Effector memory CD8-positive, alpha-beta T cell (primary cell): ENCODE measurements at regions not wholly inside any gene's neighbourhood (a gene's known extent, or its start where the extent isn't known, plus 50 kb on each side); places are given as distances from the start of the nearest gene placed in this dataset.

ENCODE experiments used
- ATAC-seq: fragments of 150-1000 bp; cut with Tn5 transposase; replicated peaks from 2 replicates; pipeline ENCODE4 v1.10.0; 2021; ENCODE audit warnings: mild to moderate bottlenecking, moderate library complexity
- DNase-seq, 3 experiments: peaks; one replicate each; pipeline ENCODE4 v3.0.0; 2021
- H3K27ac Mint-ChIP-seq, 2 donors: one replicate each; pipeline ENCODE4 v1.8.0; 2022; ENCODE audit warnings: mild to moderate bottlenecking in 2 of 2, mixed read lengths in 2 of 2, moderate library complexity in 2 of 2
- H3K27me3 Mint-ChIP-seq, 2 donors: one replicate each; pipeline ENCODE4 v1.8.0; 2022; ENCODE audit warnings: mixed read lengths in 2 of 2
- H3K36me3 Mint-ChIP-seq: one replicate; pipeline ENCODE4 v1.8.0; 2022; ENCODE audit warnings: mild to moderate bottlenecking, moderate library complexity, mixed read lengths; ENCODE audit not compliant: insufficient read depth
- H3K4me1 Mint-ChIP-seq, 2 donors: one replicate each; pipeline ENCODE4 v1.8.0; 2022; ENCODE audit warnings: low read depth in 2 of 2, mixed read lengths in 2 of 2
- H3K4me3 Mint-ChIP-seq, 2 donors: one replicate each; pipeline ENCODE4 v1.8.0; 2022; ENCODE audit warnings: mild to moderate bottlenecking in 2 of 2, mixed read lengths in 2 of 2, moderate library complexity in 2 of 2
- H3K9me3 Mint-ChIP-seq, 2 donors: one replicate each; pipeline ENCODE4 v1.8.0; 2022; ENCODE audit warnings: mixed read lengths in 2 of 2

- ATAC-seq, result no peak
- no peaks in the 10 kb centered on the region for H3K4me1 Mint-ChIP-seq
- no peaks in the 10 kb centered on the region for H3K27me3 Mint-ChIP-seq
- H3K36me3 Mint-ChIP-seq, result no peaks in the 10 kb centered on the region
- H3K27ac Mint-ChIP-seq, result no peak overlapping the region
- H3K4me3 Mint-ChIP-seq, result no peak overlapping the region
- no peak for DNase-seq
- peaks cover 11 to 18% of the 10 kb centered on the region in 2 donors for H3K9me3 Mint-ChIP-seq
Observed at GRCh38 chr9:11962327-11962726, 730.9 kb upstream of the TYRP1 start.

- no peaks in the 10 kb centered on the region for H3K27me3 Mint-ChIP-seq
- no peak overlapping the region for H3K27ac Mint-ChIP-seq
- no peaks in the 10 kb centered on the region for H3K4me1 Mint-ChIP-seq
- H3K4me3 Mint-ChIP-seq, result no peak overlapping the region
- DNase-seq (no peak), ATAC-seq (no peak)
- no peaks in the 10 kb centered on the region for H3K36me3 Mint-ChIP-seq
- peaks cover 9 to 10% of the 10 kb centered on the region in 2 donors for H3K9me3 Mint-ChIP-seq
Observed at GRCh38 chr9:11966786-11967185, 726.4 kb upstream of the TYRP1 start.

GRCh38 chr9:11968631-11969030 lies 724.6 kb upstream of the TYRP1 start:
- Mint-ChIP-seq H3K9me3 (peaks cover 4% of the 10 kb centered on the region in 2 donors), H3K27me3 (no peaks in the 10 kb centered on the region), H3K4me3 (no peak overlapping the region), H3K36me3 (no peaks in the 10 kb centered on the region), H3K27ac (no peak overlapping the region), H3K4me1 (no peaks in the 10 kb centered on the region)
- ATAC-seq (no peak), DNase-seq (no peak)

GRCh38 chr9:11973011-11973410 lies 720.2 kb upstream of the TYRP1 start:
- H3K36me3 Mint-ChIP-seq, result no peaks in the 10 kb centered on the region
- DNase-seq (no peak), ATAC-seq (no peak)
- no peak overlapping the region for H3K27ac Mint-ChIP-seq
- no peaks in the 10 kb centered on the region for H3K4me1 Mint-ChIP-seq
- H3K9me3 Mint-ChIP-seq, result peaks cover 0 to 3% of the 10 kb centered on the region in 2 donors
- no peaks in the 10 kb centered on the region for H3K27me3 Mint-ChIP-seq
- H3K4me3 Mint-ChIP-seq, result no peak overlapping the region

GRCh38 chr9:11973511-11973910 lies 719.7 kb upstream of the TYRP1 start:
- no peak overlapping the region for H3K4me3 Mint-ChIP-seq
- peaks cover 0 to 3% of the 10 kb centered on the region in 2 donors for H3K9me3 Mint-ChIP-seq
- H3K4me1 Mint-ChIP-seq, result no peaks in the 10 kb centered on the region
- no peak for ATAC-seq
- H3K27me3 Mint-ChIP-seq, result no peaks in the 10 kb centered on the region
- H3K27ac Mint-ChIP-seq, result no peak overlapping the region
- no peaks in the 10 kb centered on the region for H3K36me3 Mint-ChIP-seq
- no peak for DNase-seq

- no peak overlapping the region for H3K4me3 Mint-ChIP-seq
- DNase-seq (no peak), ATAC-seq (no peak)
- H3K9me3 Mint-ChIP-seq, result peaks cover 5 to 12% of the 10 kb centered on the region in 2 donors
- no peaks in the 10 kb centered on the region for H3K27me3 Mint-ChIP-seq
- H3K4me1 Mint-ChIP-seq, result no peaks in the 10 kb centered on the region
- H3K27ac Mint-ChIP-seq, result no peak overlapping the region
- no peaks in the 10 kb centered on the region for H3K36me3 Mint-ChIP-seq
Observed at GRCh38 chr9:11992866-11993265, 700.3 kb upstream of the TYRP1 start.

- Mint-ChIP-seq H3K9me3 (peaks cover 6 to 22% of the 10 kb centered on the region in 2 donors), H3K4me3 (no peak overlapping the region), H3K27me3 (no peaks in the 10 kb centered on the region), H3K36me3 (no peaks in the 10 kb centered on the region), H3K4me1 (no peaks in the 10 kb centered on the region), H3K27ac (no peak overlapping the region)
- no peak for ATAC-seq
- no peak for DNase-seq
Observed at GRCh38 chr9:12014488-12014887, 678.7 kb upstream of the TYRP1 start.

GRCh38 chr9:12054235-12054634 lies 639.0 kb upstream of the TYRP1 start:
- no peak for ATAC-seq
- DNase-seq, result no peak
- H3K4me1 Mint-ChIP-seq, result no peaks in the 10 kb centered on the region
- no peak overlapping the region for H3K4me3 Mint-ChIP-seq
- H3K36me3 Mint-ChIP-seq, result no peaks in the 10 kb centered on the region
- peaks cover 11 to 15% of the 10 kb centered on the region in 2 donors for H3K9me3 Mint-ChIP-seq
- H3K27me3 Mint-ChIP-seq, result no peaks in the 10 kb centered on the region
- H3K27ac Mint-ChIP-seq, result no peak overlapping the region

GRCh38 chr9:12056874-12057273 lies 636.3 kb upstream of the TYRP1 start:
- no peaks in the 10 kb centered on the region for H3K36me3 Mint-ChIP-seq
- H3K9me3 Mint-ChIP-seq, result peaks cover 15 to 39% of the 10 kb centered on the region in 2 donors
- H3K4me3 Mint-ChIP-seq, result no peak overlapping the region
- H3K4me1 Mint-ChIP-seq, result no peaks in the 10 kb centered on the region
- no peak overlapping the region for H3K27ac Mint-ChIP-seq
- no peaks in the 10 kb centered on the region for H3K27me3 Mint-ChIP-seq
- DNase-seq (no peak), ATAC-seq (no peak)

- Mint-ChIP-seq H3K4me3 (no peak overlapping the region), H3K36me3 (no peaks in the 10 kb centered on the region), H3K9me3 (peaks cover 9 to 38% of the 10 kb centered on the region in 2 donors), H3K27me3 (no peaks in the 10 kb centered on the region), H3K4me1 (no peaks in the 10 kb centered on the region), H3K27ac (no peak overlapping the region)
- ATAC-seq (no peak), DNase-seq (no peak)
Observed at GRCh38 chr9:12060067-12060466, 633.1 kb upstream of the TYRP1 start.

GRCh38 chr9:12060811-12061210 lies 632.4 kb upstream of the TYRP1 start:
- no peak for ATAC-seq
- no peaks in the 10 kb centered on the region for H3K36me3 Mint-ChIP-seq

GRCh38 chr9:12065050-12065449 lies 628.1 kb upstream of the TYRP1 start:
- peaks cover 11 to 24% of the 10 kb centered on the region in 2 donors for H3K9me3 Mint-ChIP-seq
- H3K4me1 Mint-ChIP-seq, result no peaks in the 10 kb centered on the region
- DNase-seq, result no peak
- ATAC-seq, result no peak
- no peak overlapping the region for H3K27ac Mint-ChIP-seq
- no peaks in the 10 kb centered on the region for H3K27me3 Mint-ChIP-seq
- H3K36me3 Mint-ChIP-seq, result no peaks in the 10 kb centered on the region
- H3K4me3 Mint-ChIP-seq, result no peak overlapping the region

More at GRCh38 chr9:12060811-12061210, 632.4 kb upstream of the TYRP1 start:
- DNase-seq, result no peak
- no peaks in the 10 kb centered on the region for H3K4me1 Mint-ChIP-seq
- H3K27ac Mint-ChIP-seq, result no peak overlapping the region
- H3K27me3 Mint-ChIP-seq, result no peaks in the 10 kb centered on the region
- peaks cover 8 to 36% of the 10 kb centered on the region in 2 donors for H3K9me3 Mint-ChIP-seq
- H3K4me3 Mint-ChIP-seq, result no peak overlapping the region

GRCh38 chr9:12065686-12066085 lies 627.5 kb upstream of the TYRP1 start:
- no peak overlapping the region for H3K4me3 Mint-ChIP-seq
- H3K4me1 Mint-ChIP-seq, result no peaks in the 10 kb centered on the region
- H3K27me3 Mint-ChIP-seq, result no peaks in the 10 kb centered on the region
- DNase-seq (no peak), ATAC-seq (no peak)
- H3K9me3 Mint-ChIP-seq, result peaks cover 11 to 18% of the 10 kb centered on the region in 2 donors
- no peaks in the 10 kb centered on the region for H3K36me3 Mint-ChIP-seq
- no peak overlapping the region for H3K27ac Mint-ChIP-seq

- DNase-seq (no peak), ATAC-seq (no peak)
- Mint-ChIP-seq H3K4me3 (no peak overlapping the region), H3K27me3 (no peaks in the 10 kb centered on the region), H3K36me3 (no peaks in the 10 kb centered on the region), H3K4me1 (no peaks in the 10 kb centered on the region), H3K27ac (no peak overlapping the region), H3K9me3 (peaks cover 9 to 14% of the 10 kb centered on the region in 2 donors)
Observed at GRCh38 chr9:12066455-12067035, 626.6 kb upstream of the TYRP1 start.

GRCh38 chr9:12069366-12069765 lies 623.8 kb upstream of the TYRP1 start:
- Mint-ChIP-seq H3K9me3 (peaks cover 11 to 18% of the 10 kb centered on the region in 2 donors), H3K4me1 (no peaks in the 10 kb centered on the region), H3K27me3 (no peaks in the 10 kb centered on the region), H3K4me3 (no peak overlapping the region), H3K27ac (no peak overlapping the region), H3K36me3 (no peaks in the 10 kb centered on the region)
- DNase-seq (no peak), ATAC-seq (no peak)
